HL-60 (cell line): ENCODE measurements at regions not wholly inside any gene's neighbourhood (a gene's known extent, or its start where the extent isn't known, plus 50 kb on each side); places are given as distances from the start of the nearest gene placed in this dataset.

Experiments
- SPI1 ChIP-seq: IDR thresholded peaks from 2 replicates; pipeline ENCODE4 v1.6.1; 2012; ENCODE audit warnings: low read depth, mild to moderate bottlenecking, borderline replicate concordance
- TF ChIP-seq, protein P1 (sequence below): IDR thresholded peaks from one replicate; pipeline ENCODE4 v1.5.1; 2011; ENCODE audit warnings: low read length, control low read depth, inconsistent platforms; ENCODE audit not compliant: insufficient read depth

DNA sequence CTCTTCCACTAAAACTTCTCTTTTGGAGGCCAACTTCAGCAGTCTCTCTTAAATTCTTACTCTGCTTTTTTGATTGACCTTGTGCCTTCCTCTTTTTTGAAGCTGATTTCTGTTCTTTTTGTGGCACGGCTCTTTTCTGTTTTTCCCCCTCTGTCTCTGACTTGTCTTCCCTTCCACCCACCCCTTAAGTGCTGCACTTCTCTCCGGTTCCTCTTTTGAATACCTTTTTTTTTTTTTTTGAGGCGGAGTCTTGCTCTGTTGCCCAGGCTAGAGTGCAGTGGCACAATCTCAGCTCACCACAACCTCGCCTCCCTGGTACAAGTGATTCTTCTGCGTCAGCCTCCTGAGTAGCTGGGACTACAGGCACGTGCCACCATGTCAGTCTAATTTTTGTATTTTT is 211.9 kb downstream of the BLID start:
- TF ChIP-seq, protein P1, sequence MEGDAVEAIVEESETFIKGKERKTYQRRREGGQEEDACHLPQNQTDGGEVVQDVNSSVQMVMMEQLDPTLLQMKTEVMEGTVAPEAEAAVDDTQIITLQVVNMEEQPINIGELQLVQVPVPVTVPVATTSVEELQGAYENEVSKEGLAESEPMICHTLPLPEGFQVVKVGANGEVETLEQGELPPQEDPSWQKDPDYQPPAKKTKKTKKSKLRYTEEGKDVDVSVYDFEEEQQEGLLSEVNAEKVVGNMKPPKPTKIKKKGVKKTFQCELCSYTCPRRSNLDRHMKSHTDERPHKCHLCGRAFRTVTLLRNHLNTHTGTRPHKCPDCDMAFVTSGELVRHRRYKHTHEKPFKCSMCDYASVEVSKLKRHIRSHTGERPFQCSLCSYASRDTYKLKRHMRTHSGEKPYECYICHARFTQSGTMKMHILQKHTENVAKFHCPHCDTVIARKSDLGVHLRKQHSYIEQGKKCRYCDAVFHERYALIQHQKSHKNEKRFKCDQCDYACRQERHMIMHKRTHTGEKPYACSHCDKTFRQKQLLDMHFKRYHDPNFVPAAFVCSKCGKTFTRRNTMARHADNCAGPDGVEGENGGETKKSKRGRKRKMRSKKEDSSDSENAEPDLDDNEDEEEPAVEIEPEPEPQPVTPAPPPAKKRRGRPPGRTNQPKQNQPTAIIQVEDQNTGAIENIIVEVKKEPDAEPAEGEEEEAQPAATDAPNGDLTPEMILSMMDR, result no peak
- peak; percentile 52; the same call in 1 of the 2 replicates for TF ChIP-seq SPI1
